NCI-H187 treated with DMSO at 0.1 percent for 48 hours (cell line): ENCODE measurements at regions not wholly inside any gene's neighbourhood (a gene's known extent, or its start where the extent isn't known, plus 50 kb on each side); places are given as distances from the start of the nearest gene placed in this dataset.

Source experiments
- DNase-seq: peaks from one replicate; lab custom pipeline; 2025; lab: John Stamatoyannopoulos, UW

DNA sequence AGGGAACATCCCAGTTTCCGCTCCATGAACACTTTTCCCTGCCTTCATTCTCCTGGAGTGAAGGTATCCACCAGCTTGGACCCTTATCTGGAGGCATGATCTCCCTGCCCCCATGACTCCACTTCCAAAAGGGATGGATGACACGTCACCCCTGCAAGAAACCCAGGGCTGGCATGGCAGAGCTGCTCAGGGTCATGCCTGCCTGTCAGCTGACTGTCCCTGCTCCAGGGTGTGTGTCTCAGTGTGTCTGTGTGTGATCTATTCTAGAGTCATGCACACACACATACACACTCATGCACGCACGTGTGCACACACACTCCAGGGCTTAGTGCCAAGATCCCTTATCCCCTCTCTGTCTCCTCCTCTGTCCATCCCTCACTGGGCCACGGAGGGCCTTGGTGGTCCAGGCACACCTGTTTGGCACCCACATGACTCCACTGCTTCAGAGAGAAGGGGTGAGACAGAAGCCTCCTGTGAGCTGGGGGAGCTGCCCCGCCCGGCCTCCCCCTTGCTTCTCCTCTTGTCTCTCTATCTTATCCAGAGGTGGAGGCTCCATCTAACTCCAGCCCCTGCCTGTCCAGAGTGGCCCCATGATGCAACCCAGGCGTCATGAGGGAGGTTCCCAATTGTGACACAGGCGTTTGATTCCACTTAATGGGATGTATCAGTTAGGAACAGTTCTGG, 290.9 kb downstream of the CDC5L start:
- no peak for DNase-seq

DNA sequence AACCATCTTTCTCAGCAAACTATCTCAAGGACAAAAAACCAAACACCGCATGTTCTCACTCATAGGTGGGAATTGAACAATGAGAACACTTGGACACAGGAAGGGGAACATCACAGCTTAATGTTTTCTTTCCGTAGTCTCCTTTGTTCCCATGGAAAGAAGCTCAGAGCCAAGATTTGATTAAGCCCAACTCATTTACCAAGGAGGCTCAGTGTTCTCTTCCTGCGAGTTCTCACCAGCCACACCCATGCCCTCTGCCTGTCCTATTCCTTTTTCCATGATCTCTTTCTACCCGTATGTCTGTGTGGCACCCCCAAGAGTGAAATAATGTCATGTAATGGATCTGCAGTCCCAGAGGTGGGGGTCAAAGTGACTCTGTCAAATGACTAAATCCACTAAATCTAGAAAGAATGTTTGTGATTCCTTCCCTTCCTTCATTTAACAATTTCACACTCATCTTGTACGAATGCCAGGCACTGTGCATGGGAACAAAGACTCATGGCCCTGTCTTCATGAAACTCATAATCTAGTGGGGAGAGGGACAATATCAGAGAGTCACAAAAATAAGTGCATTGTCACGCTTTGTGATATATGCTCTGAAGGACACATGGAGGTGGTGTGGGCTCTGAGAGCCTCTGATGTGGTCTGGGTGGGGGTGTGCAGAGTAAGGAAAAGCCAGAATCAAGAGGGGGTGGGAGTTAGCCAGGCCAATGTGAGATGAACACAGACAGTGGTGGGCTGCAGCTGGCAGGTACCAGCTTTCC, 292.1 kb downstream of the CDC5L start:
- DNase-seq, result no peak

GRCh38 chr6:44680202-44680720, 292.8 kb downstream of the CDC5L start:
- DNase-seq, result no peak

DNA sequence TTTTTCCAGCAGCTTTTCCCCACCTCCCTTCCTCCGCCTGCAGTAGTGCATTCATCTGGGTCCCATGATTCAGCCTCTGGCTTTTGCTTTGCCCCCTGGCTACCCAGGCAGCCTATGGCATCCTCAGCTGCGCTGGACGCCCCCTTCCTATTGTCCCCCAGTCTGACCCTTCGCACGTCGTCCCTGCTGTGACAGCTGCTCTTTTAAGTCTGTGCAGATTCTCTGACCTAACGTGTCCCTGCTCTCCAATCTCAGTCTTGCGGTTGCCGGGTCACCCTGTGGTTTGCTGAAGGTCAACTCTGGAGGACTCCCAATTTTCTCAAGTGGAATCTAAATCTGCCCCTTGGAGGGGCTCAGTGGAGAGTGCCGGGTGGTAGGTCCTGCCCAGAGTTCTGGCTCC, 294.3 kb downstream of the CDC5L start:
- DNase-seq, result no peak

- DNase-seq, result no peak
These were observed 294.8 kb downstream of the CDC5L start for GRCh38 chr6:44682280-44682679.

DNA sequence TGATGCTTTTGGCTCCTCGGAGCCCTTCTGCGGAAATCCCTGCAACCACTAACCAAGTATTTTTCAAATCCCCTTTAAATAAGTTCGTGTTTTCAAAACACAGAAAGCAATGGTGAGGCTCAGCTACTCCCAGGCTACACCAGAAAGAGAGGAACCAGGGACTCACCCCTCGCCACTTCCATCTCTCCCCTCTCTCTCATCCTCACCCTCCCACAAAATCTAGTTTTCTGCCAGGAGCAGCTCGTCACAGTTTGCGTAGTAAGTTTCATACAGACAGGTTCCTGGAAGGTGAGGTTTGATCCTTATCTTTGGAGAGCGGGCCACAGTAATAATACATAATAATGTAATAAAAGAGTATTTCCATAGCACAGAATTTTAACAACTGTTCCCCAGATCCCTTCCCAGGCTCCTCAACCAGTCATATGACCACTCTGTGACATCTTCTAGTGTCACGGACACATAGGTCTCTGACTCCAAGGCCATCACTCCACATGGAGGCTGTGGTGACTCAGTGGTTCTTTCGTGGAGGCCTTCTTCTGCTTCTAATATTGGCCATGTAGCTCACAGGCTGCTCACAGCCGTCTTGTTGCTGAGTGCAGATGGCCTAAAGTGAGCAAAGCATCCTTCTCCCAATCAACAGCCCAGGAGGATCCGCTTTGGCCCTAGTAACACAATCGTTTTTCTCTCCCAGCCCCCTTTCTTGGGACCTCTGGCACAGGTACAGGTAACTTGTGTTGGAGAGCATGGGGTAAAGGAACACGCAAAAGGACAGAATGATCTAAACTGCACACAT, 295.7 kb downstream of the CDC5L start:
- DNase-seq, result no peak

- no peak for DNase-seq
These were observed 297.7 kb downstream of the CDC5L start for GRCh38 chr6:44685213-44685612.

DNA sequence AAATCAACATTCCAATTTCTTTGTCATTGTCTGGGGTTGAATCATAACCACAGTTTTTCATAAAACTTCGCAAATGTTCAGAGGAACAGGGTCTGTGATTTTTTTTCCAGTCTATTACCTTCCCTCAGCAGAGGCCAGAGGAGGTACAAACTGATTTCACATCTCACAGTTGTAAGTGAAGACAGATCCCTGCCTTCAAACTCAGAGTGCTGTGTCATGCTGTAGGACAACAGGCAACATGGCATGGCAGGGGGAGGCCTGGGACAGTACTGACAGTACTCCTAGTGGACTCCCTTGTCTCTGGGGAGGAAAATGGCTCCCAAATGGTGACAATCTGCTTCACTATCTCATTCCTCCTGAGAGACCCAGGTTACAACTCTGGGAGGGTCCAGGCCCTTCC, 308.6 kb downstream of the CDC5L start:
- DNase-seq, result no peak

GRCh38 chr6:44696686-44697085, 309.2 kb downstream of the CDC5L start:
- DNase-seq, result no peak

DNA sequence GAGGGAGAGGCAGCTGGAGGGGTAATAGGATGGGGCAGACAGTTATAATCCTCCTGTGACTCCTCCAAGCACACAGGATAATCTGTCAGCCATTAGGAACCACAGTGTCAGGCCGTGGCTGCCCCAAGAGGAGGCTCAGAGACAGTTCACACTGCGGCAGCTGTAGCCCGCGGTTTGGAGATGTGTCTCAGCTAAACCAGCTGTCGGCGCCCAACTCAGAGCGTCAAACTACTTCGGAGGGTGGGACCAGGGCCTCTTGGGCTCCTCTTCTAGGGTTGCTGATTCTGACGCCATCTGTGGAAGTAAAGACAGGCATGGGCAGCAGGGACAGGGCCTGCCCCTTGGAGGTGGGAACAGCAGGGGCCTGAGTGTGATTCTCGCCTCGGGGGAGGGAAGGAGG, 309.8 kb downstream of the CDC5L start:
- no peak for DNase-seq

DNA sequence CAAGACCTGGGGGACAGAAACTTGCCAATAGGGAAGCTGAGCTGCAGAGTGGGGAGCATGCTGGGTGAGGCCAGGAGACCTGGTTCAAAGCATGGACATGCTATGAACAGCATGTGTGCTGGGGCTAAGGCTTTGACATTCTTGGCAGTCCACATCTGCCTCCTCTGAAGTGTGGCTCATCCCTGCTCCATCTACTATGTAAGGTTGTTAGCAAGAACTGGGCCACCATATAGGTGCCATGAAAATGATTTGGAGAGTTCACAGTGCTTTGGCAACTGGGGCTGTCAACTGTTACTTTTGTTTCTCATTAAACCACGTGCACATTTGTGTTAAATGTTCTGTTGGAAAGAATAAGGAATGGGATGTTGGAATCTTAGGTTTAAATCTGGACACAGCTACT, 311.1 kb downstream of the CDC5L start:
- DNase-seq, result no peak

- DNase-seq, result no peak
These were observed 311.6 kb downstream of the CDC5L start for GRCh38 chr6:44699082-44699481.

DNA sequence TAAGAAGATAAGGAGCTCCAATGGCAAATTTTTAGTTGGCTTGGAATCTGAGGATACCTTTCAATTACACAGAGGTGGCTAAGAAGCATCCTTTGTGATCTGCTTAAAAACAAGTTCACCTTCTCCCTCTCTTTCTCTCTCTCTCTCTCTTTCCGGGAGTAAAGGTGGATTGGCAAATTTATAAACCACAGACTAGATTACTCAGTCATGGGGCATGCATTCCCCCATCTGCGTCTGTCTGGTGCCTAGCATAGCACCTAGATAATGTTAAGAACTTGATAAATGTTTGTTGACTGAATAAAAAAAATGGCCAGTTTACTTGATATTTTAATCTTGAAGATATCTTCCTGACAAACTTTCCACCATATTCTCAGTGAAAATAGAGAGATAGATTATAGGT, 312.3 kb downstream of the CDC5L start:
- DNase-seq, result no peak

DNA sequence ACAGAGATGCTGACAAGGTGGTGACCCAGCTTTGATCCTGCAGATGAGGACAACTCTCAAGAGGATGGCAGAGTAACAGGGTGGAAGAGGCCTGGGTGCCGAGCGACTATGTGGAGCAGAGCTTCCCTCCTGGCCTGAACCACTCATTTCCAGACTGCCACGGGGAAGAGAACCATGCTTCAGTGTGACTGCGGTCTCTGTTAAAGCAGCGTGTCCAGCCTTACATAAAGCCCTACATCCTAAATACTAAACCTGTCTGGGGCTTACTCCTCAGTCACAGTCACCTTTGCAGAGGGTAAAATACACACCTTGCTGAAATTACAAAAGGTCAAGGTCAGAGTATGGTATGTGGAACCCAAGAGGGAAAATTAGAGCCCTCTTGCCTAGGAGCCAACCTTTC, 312.9 kb downstream of the CDC5L start:
- DNase-seq, result no peak

DNA sequence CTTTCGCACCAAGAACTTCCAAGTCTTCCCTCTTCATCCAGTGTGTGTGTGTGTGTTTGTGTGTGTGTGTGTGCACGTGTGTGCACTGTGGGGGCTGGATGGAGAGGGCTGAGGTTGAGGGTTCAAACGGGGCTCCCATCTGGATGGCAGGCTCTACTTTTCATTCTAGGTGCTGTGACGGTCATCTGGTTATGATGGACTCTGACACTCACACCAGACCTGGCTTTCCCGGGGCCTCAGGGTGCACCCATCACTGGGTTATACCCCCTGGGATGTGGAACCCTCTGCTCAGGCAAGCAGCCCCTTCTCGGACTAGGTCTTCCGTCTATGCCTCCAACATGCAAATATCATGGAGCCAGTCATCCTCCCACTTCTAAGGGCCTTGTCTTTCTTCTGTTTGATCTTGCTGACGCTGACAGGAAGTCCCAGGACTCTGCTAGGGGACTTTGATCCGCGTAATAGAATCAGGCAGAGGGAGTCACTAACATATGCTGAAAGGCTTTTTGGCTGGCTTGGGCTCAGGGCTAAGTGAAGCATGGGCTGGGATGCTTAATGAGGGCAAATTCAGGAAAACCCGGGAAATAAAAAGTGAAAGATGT, 313.6 kb downstream of the CDC5L start:
- DNase-seq, result no peak

DNA sequence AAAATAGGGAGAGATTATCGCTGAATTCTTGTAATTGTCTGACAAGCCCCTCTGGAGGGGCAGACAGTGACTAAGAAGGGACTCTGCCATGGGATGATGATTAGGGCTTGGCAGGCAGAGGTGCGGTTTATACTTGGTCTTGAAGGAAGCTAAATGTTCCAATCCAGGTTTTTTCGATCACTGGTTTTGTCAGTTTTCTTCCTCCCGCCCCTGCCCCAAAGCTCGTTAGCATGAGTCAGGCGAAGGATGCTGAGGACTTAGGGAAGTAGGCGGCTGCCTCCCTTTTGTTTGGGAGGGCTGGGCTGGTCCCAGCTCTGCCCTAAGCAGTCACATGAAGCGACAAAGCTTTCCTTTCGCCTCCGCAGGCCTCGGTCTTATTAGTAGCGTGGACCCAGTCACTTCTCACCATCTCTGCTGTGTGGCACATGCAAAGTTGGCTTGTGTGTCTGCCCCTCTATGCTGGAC, 314.2 kb downstream of the CDC5L start:
- no peak for DNase-seq

- no peak for DNase-seq
These were observed 314.8 kb downstream of the CDC5L start for GRCh38 chr6:44702292-44702691.

- DNase-seq, result no peak
These were observed 317.0 kb downstream of the CDC5L start for GRCh38 chr6:44704240-44705150.

DNA sequence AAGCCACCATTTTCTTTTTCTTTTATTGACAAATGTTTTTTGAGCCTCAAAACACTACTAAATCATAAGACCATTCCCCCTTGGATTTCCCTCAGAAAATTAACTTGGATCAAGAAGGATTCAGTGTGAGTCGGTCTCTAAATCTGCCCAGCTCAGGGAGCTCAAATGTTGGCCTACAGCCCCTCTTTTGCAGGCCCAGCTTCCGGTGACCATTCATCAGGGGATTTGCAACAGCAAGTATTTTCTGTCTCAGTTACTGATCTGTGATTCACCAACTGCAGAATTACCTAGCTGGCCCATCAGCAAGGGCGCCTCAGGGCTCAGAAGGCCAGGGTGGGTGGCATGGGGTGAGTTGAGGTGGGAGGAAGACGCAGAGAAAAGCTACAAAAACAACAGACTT, 318.1 kb downstream of the CDC5L start:
- DNase-seq, result no peak

DNA sequence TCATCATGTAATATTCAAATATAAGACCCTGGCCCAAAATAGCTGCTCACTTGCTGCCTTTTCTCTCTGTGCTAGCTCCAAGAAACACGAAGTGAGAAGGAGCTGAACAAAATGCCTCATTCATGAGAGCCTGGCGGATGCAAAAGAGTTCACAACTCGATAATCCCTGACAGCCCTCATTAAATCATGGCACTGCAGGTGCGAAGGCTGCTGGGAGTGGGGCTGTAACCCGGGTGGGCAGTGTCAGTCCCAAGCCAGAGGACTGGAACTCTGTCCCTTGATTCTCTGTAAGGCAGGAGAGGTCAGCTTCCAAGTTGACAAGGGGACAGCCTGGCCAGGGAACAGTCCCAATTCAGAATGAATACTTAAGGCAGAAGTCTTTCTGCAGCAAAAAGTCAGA, 318.5 kb downstream of the CDC5L start:
- no peak for DNase-seq

- DNase-seq, result no peak
These were observed 320.7 kb downstream of the CDC5L start for GRCh38 chr6:44708208-44708607.
